ENCODE measurements at regions not wholly inside any gene's neighbourhood (a gene's known extent, or its start where the extent isn't known, plus 50 kb on each side); places are given as distances from the start of the nearest gene placed in this dataset.

DNA sequence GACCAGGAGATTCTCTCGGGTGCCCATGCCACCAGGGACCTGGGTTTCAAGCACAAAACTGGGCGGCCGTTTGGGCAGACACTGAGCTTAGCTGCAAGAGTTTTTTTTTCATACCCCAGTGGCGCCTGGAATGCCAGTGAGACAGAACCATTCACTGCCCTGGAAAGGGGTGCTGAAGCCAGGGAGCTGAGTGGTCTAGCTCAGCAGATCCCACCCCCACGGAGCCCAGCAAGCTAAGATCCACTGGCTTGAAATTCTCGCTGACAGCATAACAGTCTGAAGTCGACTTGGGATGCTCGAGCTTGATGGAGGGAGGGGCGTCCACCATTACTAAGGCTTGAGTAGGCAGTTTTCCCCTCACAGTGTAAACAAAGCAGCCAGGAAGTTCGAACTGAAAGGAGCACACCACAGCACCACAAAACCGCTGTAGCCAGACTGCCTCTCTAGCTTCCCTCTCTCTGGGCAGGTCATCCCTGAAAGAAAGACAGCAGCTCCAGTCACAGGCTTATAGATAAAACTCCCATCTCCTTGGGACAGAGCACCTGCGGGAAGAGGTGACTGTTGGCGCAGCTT is 157.7 kb downstream of the GIPC2 start:
- peak; percentile 8 for DNase-seq

DNA sequence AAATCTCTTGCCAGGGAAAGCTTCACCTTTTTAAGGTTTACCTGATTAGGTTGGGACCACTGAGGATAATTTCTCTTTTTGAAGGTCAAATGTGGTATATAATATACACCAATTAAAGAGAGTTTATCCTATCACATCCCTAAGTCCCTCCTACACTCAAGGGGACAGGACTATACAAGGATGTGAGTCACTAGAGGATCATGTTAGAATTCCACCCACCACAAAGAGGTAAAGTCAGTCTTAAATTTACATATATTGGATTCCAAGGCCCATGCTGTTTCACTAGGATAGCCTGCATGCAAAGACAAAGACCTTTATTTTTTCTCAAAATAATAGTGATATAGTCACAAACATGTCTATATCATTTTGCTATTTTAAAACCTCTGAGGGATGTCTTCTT is 164.4 kb downstream of the GIPC2 start:
- no peak for DNase-seq

DNA sequence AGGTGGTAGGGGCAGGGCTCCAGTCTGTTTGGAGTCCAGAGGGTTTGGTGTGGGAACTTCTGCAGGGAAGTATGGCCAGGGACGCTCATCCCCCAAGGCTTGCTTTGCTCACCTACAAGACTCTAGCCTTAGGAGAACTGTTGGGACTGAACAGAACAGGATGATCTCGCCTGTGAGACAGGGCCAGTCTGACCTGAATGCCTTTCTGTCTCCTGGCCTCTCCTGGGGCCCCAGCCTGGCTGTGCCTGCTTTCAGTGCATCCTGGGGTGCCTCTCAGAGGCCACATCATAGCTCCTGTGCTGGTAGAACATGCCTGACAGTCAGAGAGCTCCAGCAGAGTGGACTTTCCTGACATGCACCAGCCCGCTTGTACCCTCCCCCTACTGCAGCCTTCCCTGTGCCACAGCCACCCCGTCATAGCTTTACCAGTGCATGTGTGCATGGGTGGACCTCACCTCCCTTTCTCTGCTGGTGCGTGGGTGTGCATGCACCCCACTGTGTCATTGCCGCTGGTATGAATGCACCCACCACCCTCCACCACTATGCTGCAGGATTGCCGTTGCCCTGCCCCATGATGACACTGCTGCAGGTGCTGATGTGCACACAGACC is 165.8 kb downstream of the GIPC2 start:
- DNase-seq, result no peak

DNA sequence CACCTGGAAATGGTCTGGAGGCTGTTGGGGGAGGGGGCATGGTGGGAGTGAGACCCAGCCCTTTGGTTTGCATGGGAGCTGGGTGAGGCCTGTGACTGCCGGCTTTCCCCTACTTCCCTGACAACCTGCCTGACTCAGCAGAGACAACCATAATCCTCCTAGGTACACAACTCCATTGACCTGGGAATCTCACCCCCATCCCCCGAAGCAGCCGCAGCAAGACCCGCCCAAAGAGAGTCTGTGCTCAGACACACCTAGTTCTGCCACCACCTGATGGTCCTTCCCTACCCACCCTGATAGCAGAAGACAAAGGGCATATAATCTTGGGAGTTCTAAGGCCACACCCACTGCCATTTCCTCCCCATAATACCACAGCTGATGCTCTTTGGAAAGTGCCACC is 168.6 kb downstream of the GIPC2 start:
- DNase-seq, result no peak

DNA sequence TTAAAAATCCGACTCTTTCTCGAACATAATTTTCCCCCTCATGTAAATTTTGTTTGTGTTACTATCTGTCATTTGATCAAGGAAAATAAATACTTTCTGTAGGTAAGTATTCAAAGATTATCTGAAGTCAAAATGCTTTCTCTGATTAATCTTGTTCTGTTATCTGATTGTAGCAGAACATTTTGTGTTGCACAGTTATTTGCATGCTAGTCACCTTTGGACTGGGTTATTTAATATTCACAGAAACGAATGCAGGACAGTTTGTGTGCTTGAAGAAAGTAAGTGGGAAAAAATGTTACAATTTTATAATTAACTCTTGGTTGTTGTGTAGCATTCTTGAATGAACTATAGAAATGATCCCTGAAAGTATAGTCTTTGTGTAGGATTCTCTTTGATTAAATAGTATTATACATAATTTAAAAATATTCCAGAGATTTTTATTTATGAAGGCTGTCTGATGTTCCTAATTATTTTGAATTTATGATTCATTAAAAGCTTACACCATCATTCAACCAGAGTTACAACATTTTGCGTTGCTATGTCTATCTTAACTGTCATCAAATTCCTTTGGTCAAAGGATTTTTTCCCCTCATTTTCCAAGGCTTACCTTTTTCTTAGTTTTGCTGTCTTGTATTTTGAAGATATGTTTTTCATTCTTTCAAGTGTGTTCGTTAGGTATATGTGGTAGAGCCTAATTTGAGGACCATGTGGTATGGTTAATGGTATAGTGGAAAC is 176.6 kb downstream of the GIPC2 start:
- DNase-seq, result no peak

DNA sequence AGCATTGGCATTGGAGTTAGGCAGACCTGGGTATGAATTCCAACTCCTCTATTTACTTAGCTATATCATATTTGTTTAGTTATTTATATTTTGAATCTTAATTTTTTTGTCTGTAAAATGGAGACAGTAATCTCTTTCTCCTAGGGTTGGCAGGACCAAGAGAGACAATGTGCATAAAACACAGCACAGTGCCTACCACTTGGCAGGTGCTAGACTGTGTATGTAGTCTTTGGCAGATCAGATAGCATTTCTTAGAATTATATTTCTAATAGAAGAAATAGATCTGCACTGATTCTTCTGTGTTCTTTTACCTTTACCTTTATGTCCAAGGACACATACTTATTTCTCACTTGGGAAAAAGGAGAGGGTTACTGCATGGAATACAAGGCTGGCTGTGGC is 177.2 kb downstream of the GIPC2 start:
- no peak for DNase-seq

DNA sequence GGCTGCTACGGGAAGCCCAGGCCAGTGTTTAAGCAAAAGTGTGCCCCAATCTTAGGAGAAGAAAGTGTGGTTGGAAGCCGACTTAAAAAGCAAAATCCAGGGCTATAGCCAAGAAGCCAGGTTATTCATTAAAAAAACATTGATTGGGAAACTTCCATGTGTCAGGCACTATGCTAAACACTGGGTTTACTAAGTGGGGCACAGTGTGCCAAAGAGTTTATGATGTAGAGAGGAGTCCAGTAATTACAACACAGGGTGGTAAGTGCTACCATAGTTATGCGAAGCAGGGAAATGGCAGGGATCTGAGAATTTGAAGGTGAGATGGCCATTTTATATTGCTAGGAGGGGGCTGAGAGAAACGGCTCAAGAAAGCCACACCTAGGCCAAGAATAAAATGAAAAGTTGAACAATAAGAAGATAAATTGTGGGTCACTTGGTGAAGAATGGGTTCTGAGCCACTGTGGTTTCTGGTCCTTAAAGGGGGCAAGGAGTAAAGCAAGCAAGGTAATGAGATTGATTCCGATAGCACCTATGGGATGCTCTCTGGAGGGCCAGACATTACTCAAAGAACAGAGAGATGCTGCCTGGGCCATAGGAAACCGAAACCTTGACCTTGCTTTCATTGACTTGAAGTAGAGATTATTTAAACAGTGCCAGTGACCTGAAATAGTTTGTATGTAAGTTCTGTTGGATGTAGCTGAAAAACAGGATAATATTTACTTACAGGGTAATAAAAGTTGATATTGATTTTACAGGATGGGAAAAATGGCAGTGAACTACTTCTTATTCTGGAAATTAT is 177.8 kb downstream of the GIPC2 start:
- no peak for DNase-seq

DNA sequence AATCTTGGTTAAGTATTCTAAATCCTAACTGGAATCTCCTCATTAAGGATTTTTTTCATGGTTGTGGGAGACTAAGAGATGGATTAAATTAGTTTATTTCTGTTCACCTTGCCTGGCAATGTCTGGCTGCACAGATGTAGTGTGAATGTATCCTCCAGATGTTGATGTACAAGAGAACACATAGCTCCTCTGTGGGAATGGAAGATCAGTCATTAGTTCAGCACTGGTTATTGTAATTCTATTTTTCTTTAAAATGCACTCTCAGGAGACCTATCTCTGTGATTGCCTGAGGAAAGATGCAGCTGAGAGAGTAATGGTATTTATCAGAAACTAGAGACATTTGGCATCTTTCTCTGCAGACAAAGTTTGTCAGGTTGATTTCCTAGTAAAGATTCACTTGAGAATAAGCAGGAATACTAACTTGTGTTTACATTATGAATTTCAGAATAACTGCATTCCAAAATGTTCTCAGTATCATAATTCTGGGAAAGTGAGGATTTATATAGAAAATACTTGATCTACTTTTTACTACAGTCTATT is 178.6 kb downstream of the GIPC2 start:
- DNase-seq, result no peak

DNA sequence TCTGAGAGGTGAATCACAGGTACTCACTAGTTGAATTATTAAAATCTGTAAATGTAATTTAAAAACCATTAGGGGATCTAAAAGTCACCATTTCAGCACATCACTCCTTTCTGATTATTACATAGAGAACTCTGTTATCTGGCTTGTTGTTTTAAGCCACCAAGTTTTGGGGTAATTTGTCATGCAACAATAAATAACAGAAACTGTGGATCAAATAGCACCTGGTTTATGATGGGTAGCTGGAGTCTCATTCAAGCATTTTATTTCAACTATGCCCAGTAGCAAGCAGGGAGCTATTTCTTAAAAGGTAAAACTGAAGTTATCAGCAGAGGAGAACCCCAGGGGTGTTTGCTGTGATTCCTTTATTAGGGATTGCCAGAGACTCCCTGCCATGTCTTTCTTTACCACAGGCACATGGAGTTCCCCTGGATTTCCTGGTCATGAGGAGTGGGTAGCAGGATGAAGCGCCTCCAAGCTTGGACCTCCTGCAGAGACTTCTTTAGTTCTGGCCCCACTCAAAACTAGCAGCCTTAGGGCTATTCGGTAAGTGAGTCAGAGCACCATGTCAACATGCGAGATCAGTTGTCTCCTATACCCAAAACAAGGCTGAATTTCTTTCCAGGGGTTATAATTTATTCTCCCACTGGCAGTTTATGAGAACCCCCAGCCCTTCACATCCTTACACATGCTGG is 179.2 kb downstream of the GIPC2 start:
- DNase-seq, result no peak

DNA sequence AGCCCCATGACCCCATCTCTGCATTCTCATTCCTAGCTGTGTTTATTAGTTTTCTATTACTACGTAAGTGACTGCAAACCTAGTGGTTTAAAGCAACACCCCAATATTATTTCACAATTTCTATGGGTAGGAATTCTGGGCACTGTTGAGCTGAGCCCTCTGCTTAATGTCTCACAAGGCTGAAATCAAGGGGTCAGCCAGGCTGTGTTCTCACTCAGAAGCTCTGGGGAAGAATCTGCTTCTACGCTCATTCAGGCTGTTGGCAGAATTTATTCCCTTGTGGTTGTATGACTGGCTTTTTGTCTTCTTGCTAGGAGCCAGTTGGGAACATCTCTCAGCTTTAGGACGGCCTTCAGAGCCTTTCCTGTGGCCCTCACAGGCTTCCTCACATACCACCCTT is 181.0 kb downstream of the GIPC2 start:
- no peak for DNase-seq

DNA sequence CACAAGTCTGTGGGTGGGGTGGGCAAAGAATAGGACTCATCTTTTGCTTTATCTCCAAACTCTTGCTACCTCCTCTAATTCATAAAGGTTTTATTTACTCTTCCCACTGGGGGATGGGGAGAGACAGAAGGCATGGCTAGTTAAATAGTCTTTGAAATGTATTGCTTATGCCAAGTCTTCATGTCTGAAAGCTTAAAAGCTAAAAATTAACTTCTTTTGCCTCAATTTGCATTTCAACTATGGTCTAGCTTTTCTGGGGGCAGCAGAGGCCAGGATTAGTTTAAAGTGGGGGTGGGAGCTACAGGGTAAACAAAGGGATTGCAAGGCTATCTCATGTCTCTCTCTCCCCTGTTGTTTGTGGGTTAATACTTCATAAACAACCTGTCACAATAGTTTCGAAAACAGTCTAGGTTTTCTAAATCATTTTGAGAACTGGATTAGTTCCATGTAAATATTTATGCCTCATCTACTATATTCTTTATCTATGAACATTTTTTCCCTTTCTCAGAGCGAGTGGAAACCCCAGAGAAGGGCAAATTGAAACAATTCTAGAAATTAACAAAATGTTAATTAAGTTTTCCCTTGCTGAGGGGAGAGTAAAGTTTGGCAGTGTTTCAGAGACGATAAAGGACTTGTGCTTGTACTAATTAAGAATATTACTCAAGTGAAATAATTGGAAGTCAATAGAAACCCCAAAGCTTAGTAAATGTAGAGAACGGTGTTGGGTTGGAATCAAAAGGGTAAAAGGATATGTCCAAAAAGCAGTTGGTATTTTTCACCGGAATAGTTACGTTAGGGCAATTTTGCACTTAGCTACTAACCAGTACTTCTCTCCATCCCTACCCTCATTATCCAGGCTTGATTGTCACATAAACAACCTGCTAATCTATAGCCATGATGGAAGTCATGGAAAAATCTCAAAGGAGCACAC is 182.2 kb downstream of the GIPC2 start:
- DNase-seq, result no peak

DNA sequence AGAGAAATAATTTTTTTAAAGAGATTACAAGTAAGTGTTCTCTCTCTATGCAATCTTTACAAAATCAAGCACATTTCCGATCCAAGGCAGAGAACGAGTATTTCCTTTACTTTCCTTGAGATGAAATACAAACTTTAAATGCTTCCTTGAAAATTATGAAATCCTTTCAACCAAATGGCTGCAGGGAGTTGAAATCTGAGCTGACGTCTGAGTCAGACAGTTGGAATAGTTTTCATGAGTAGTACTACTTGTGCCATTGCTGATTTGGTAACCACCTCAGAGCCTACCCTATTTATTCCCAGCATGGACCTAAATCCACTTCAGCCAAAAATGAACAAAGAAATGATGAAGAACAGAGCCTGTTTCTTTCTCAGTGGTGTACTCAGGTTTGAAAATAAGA is 183.6 kb downstream of the GIPC2 start:
- no peak for DNase-seq

DNA sequence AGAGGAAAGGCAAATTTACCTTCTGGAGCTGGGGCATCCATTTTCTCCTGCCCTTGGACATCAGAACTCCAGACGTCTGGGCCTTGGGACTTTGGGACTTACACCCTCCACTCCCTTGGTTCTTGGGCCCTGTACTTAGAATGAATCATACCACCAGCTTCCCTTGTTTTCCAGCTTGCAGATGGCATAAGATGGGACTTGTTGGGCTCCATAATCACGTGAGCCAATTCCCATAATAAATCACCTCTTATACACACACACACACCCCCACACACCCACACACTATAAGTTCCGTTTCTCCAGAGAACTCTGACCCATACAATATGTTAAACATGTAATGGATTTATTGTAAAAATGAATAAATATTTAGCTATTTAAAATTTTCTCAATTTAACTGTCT is 185.7 kb downstream of the GIPC2 start:
- no peak for DNase-seq

DNA sequence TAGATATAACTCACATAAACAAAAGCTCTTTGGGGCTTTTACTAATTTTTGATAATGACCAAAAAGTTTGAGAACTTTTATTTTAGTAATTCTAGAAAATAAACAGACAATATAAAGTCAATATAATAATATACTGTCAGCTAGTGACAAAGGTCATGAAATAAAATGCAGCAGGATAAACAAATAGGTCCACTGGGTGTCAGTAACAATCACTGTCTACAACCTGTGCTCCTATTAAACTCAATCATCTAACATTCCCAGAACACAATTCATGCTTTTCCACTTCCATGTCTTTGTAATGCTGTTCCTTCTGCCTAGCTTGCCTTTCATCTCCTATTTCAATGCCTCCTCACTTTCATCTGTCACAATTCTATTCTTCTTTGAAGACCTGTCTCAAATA is 186.1 kb downstream of the GIPC2 start:
- DNase-seq, result no peak

DNA sequence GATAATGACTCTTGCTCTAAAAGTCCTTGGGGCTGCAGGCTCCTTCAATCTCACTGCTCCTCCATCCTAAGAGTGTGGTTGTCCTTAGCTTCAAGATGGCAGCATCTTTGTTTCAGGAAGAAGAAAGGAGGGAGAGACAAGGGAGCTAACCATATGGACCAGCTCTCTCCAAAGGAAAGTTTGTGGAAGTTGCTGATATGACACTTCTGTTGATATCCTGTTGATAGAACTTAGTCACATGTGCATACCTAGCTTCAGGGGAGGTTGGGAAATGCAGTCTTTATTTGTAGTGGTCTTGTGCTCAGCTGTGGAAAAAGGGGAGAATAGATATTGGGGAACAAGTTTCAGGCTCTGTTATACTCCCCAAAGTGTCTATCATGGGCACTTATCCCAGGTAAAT is 186.9 kb downstream of the GIPC2 start:
- DNase-seq, result no peak

DNA sequence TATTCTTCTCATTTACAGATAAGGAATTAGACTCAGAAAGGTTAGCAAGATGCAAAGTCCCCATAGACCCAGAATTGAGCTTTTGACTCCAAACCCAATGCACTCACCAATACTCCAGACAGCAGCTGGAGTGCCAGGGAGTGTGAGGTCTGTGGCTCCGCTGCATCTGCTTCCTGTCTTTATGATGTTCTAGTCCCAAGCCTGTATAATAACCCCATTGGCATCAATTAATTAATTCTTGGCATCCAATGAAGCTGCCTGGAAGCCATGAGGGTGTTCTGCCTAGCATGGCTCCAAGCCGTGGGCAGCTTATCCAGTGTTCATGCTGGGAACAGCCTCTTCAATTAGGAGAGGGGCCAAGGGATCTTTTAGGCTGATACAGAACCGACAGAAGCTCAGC is 188.7 kb downstream of the GIPC2 start:
- DNase-seq, result no peak

DNA sequence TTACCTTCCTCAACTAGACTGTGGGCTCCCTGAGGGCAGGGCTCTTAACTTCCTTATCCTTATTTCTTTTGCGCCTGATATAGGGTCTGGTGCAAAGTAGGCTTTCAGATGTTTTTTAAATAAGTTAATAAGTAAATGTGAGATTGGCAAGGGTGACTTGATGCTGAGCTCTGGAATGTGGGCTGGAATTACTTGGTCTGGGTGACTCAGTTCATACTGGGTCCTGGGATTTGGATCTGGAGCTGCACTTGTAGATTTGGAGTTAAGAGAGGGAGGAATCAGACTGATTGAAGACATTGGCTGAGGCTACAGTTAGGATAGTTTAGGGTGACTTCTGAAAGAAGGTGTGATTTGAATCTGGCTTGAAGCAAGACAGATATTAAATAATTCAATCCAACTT is 190.9 kb downstream of the GIPC2 start:
- DNase-seq, result no peak

DNA sequence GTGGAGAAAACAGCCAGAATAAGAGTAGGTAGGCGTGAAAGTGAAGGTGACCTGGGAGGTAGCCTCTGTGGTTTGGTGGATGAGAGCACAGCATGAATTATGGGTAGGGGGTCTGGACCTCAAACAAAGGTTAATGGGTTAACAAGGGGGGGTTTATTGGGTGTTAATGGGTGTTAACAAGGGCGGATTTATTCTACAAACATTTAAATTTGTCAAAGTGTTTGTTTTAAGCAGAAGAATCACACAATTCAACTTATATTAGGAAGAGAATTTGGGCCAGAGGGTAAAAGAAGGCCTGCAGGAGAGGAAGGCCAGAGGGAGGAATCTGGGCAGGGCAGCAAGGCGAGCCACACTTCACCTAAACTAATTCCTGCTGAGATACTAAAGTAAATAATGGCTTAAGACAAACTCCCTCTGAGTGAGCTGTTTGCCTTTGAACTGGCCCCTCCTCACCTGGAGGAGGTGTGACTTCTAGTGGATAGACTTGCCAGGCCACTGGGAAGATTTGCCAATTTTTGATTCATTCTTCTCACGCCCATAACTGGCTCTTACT is 191.7 kb downstream of the GIPC2 start:
- no peak for DNase-seq

DNA sequence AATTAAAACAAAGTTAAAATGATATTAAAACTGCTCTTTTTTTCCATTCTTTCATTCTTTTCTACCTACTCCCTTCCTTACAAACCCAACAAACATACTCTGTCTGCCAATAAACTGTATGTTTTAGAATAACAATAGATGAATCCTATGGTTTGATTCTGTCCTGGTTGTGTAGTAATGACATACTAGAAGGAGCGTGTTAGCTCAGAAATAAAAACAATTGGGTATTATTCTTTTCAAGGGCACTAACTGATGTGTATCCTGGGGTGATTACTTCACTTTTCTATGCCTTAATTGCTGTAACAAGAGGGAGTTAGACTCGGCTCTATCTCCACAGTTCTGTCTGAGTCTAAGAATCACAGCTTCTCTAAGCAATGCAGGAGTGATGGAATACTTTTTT is 194.4 kb downstream of the GIPC2 start:
- DNase-seq, result no peak

DNA sequence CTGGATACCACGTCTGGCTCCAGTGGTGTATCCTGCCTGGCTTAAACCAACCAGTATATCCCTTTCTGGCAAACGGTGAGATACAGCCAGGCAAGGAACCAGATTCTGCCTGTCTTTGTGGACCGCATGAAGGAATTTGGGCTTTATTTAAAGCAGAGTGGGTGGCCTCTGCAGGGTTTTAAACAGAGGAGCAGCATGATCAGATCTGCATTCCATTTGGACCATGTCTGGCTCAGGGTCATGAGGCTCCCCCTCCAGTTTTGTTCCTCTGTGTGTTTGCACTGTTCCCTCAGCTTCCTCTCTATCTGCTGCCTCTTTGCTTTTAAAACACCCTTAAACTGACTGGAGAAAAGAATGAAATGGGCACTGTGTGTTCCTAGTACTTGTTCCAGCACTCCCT is 195.0 kb downstream of the GIPC2 start:
- DNase-seq, result no peak

DNA sequence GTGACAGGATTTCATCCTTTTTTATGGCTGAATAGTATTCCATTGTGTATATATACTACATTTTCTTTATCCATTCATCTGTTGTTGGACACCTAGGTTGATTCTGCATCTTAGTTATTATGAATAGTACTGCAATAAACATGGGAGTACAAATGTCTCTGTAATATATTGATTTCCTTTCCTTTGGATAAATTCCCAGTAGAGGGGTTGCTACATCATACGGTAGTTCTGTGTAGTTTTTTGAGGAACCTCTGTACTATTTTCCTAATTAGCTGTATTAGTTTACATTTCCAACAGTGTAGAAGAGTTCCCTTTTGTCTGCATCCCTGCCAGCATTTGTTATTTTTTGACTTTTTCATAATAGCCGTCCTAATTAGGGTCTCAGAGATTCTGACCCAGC is 201.3 kb downstream of the GIPC2 start:
- DNase-seq, result no peak

DNA sequence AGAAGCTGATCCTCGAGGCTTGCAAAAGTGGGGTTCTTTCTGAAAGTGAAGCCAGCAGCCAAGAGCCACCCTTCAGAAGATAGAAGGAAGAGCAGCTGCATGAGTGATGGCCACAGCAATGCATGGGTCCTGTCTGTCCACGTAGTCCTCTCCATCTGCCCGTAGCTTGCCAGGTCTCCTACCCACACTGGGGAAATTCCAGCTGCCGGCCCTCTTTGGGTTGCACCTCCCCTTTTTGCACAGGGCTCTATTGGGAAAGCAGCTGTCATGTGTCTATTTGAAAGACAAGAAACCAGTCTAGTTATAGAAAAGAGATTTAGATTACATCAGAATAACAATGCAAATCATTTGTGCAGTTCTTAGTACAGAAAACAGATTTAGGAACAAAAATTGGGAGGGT is 204.4 kb downstream of the GIPC2 start:
- no peak for DNase-seq

Measured in NCI-H510A (cell line).